ENCODE measurements at regions not wholly inside any gene's neighbourhood (a gene's known extent, or its start where the extent isn't known, plus 50 kb on each side); places are given as distances from the start of the nearest gene placed in this dataset.

DNA sequence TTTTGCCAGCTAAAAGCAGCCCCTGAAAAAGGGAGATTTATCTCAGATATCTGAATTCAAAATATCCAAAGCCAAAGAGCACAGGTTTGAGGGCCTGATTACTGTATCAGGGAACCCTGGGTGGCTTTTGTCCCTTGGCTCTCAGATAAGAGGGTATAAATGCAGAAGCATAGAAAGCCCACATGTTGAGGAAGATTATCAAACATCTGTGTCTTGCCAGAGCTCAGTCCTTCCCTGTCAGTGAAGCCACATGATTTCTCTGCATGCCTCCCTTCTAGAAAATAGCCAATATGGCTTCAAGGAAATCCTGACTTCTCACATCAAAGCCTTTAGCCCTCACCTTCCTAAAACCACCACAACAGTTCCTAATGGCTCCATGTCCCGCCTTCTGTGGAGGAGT lies 408.0 kb upstream of the DMAC1 start:
- TF ChIP-seq, protein P1, sequence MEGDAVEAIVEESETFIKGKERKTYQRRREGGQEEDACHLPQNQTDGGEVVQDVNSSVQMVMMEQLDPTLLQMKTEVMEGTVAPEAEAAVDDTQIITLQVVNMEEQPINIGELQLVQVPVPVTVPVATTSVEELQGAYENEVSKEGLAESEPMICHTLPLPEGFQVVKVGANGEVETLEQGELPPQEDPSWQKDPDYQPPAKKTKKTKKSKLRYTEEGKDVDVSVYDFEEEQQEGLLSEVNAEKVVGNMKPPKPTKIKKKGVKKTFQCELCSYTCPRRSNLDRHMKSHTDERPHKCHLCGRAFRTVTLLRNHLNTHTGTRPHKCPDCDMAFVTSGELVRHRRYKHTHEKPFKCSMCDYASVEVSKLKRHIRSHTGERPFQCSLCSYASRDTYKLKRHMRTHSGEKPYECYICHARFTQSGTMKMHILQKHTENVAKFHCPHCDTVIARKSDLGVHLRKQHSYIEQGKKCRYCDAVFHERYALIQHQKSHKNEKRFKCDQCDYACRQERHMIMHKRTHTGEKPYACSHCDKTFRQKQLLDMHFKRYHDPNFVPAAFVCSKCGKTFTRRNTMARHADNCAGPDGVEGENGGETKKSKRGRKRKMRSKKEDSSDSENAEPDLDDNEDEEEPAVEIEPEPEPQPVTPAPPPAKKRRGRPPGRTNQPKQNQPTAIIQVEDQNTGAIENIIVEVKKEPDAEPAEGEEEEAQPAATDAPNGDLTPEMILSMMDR (IDR thresholded peaks at IDR 0.05): no peak
- no peak for TF ChIP-seq POLR2A (IDR thresholded peaks at IDR 0.05)

Data from body of pancreas (tissue), 4 donors.